Activated CD8-positive, alpha-beta T cell treated with anti-CD3 and anti-CD28 coated beads, Interleukin-2, amount 10 ng/mL, durations not matched to agents 7 days and 5 days (primary cell): ENCODE measurements at regions not wholly inside any gene's neighbourhood (a gene's known extent, or its start where the extent isn't known, plus 50 kb on each side); places are given as distances from the start of the nearest gene placed in this dataset.

Experiments
- ATAC-seq: fragments of 150-1000 bp; cut with Tn5 transposase; one replicate; pipeline ENCODE4 v1.10.0; 2021; ENCODE audit warnings: moderate library complexity
- CTCF ChIA-PET: fragments of 350-600 bp; sonication (Branson Sonifier 250); formaldehyde crosslinking; loops from one replicate; lab custom pipeline; 2021; ENCODE audit warnings: antibody characterized with exemption; lab: Charles Lee
- POLR2A ChIA-PET: fragments of 350-600 bp; sonication (Branson Sonifier 250); formaldehyde crosslinking; loops from one replicate; lab custom pipeline; 2021; ENCODE audit warnings: antibody characterized with exemption; lab: Charles Lee
- DNase-seq: peaks from one replicate; pipeline ENCODE4 v3.0.0-alpha.2; 2020
- H3K27ac Mint-ChIP-seq: one replicate; pipeline ENCODE4 v1.8.0; 2021; ENCODE audit warnings: mild to moderate bottlenecking, mixed read lengths
- H3K27me3 Mint-ChIP-seq: one replicate; pipeline ENCODE4 v1.8.0; 2021; ENCODE audit warnings: low read depth, mixed read lengths
- H3K36me3 Mint-ChIP-seq: one replicate; pipeline ENCODE4 v1.8.0; 2021; ENCODE audit warnings: low read depth, mixed read lengths
- H3K4me1 Mint-ChIP-seq: one replicate; pipeline ENCODE4 v1.8.0; 2021; ENCODE audit warnings: low read depth, mixed read lengths
- H3K4me3 Mint-ChIP-seq: one replicate; pipeline ENCODE4 v1.8.0; 2021; ENCODE audit warnings: mild to moderate bottlenecking, mixed read lengths
- H3K9me3 Mint-ChIP-seq: one replicate; pipeline ENCODE4 v1.8.0; 2022; ENCODE audit warnings: mixed read lengths; ENCODE audit not compliant: insufficient read depth

DNA sequence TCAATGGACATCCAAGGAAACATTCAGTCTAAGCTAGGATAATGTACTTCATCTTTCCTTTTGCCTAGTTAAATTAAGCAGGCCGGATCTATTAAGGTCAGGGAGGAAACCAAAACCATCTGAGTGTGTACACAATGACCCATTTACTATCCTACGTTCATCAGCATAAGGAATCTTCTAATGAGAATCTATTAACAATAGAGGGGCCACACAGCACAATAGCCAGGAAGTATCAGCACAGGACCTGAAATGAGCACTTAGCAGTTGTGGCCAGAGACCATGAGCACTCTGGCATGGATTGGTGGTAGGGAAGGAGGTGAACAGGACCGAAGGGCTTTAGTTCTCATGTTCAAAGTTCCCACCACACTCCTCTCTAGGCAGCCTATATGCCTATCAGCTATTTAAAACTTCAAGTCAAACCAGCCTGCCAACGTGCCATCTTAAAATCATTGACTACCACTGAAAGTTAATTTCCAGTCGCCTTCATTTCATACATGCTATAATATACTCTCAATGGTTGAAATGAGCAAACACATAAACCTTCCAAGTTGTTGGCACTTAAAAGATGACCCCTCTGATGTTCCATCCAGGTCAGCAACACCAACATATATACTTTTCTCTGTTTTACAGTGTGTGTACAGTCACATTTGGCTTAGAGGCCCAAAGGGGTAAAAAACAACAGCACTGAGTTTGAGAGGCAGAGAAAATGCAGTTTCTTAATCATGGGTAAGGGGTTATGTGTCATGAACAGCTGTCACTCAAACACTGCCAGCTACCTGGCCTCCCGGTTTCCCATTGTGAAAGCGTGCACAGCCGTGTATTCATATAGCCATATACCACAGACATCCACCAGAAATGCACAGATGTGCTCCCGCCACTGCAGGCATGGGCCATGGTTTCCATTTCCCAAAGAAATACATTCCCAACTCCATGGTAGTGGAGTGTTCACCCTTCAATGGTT lies 184.3 kb downstream of the TBXT start:
- ATAC-seq: no peak
- Mint-ChIP-seq H3K27me3 (peaks cover 43% of the 10 kb centered on the region), H3K4me3 (no peak overlapping the region), H3K27ac (no peak overlapping the region), H3K9me3 (no peaks in the 10 kb centered on the region), H3K36me3 (no peaks in the 10 kb centered on the region), H3K4me1 (peaks cover 13% of the 10 kb centered on the region)
- ChIA-PET POLR2A (no interaction called here), CTCF (interaction anchor here (0.6 kb wide), 1 partner anchor 453 kb away, joined by 3 read pairs; no protein-coding TSS in a partner anchor)
- DNase-seq: no peak

DNA sequence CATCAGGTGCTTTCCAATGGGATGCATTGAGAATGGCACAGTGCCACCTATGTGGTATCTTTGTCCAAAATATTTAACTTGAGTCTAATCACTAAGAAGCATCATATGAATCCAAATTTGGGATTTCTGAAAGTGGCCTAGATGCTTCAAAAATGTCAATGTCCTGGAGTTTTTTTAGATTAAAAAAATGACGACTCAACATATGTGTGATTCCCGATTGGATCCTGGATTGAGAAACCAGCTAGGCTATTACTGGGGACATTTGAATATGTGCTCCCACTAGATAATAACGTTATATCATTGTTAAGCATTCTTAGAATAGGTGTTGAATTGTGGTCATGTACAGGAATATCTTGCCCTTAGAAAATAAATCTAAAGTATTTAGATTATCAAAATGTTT lies 189.2 kb downstream of the TBXT start:
- DNase-seq (no peak), ATAC-seq (no peak)
- Mint-ChIP-seq H3K4me1 (no peaks in the 10 kb centered on the region), H3K4me3 (no peak overlapping the region), H3K27me3 (peaks cover 10% of the 10 kb centered on the region), H3K36me3 (no peaks in the 10 kb centered on the region), H3K9me3 (no peaks in the 10 kb centered on the region), H3K27ac (no peak overlapping the region)
- CTCF ChIA-PET: no interaction called here
- POLR2A ChIA-PET: interaction anchor here (0.6 kb wide), 1 partner anchor 239 kb away, joined by 3 read pairs; no protein-coding TSS in a partner anchor

DNA sequence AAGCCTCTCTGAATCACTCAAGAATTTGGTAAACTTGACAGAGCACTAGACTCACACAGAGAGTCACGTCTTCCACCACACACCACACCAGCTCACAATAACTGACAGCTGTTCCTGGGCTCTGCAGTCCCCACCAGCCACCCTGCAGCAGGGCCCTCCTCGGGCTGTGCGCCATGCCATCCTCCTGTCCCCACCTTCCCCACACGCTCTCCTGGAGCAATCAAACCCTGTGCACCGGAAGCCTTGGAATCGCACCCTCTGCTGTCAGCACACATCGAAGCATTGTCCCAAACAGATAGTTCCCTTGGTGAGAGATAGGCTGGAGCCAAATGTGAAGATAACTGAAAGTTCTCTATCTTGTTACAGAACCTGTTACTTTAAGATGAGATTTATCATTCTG lies 191.0 kb downstream of the TBXT start:
- H3K27ac Mint-ChIP-seq: no peak overlapping the region
- POLR2A ChIA-PET: no interaction called here

DNA sequence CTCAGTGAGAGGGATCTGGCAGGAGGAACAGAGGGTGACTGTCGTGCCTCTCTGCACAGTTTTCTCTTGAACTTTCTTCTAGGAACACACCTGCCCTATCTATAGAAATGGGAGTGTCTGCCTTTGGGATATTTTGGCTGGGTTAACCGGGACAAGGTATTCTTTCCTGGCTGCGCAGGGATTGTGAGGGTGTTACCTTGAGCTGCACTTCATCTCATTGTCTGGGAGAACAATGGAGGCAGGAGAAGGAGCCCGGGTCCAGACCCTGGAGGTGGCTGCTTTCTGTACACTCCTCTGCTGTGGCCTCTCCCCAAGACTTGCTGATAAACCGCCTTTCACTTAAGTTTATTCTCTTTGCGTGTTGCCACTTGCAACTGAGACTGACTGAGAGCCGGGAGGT lies 192.8 kb downstream of the TBXT start:
- ChIA-PET CTCF (no interaction called here), POLR2A (no interaction called here)
- DNase-seq (no peak), ATAC-seq (no peak)
- no peaks in the 10 kb centered on the region for H3K4me1 Mint-ChIP-seq
- no peak overlapping the region for H3K4me3 Mint-ChIP-seq
- H3K36me3 Mint-ChIP-seq: no peaks in the 10 kb centered on the region
- H3K9me3 Mint-ChIP-seq: no peaks in the 10 kb centered on the region
- H3K27me3 Mint-ChIP-seq: no peaks in the 10 kb centered on the region
- H3K27ac Mint-ChIP-seq: no peak overlapping the region

More for the DNA sequence above, 191.0 kb downstream of the TBXT start:
- no peaks in the 10 kb centered on the region for H3K4me1 Mint-ChIP-seq
- no peaks in the 10 kb centered on the region for H3K36me3 Mint-ChIP-seq
- peaks cover under 1% of the 10 kb centered on the region for H3K27me3 Mint-ChIP-seq
- no peak overlapping the region for H3K4me3 Mint-ChIP-seq
- no peak for DNase-seq
- H3K9me3 Mint-ChIP-seq: no peaks in the 10 kb centered on the region
- CTCF ChIA-PET: no interaction called here
- ATAC-seq: no peak

DNA sequence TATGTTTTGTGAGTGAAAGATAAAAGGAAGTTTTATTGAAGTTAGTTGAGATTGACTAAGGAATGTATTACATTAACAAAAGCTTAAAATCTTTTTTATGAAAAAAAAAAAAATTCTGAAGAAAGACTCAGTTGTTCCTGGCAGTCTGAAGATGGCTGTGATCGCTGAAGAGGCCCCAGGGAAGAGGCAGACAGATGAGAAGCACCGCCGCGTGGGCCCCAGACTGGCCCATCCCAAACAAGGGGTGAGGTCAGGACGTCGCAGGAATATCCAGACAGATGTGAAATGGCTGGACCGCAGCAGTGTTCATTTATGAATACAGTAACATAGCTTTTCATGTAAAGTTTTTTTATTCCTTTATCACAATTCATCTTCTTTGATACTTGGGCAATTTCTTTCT lies 194.2 kb downstream of the TBXT start:
- no peaks in the 10 kb centered on the region for H3K9me3 Mint-ChIP-seq
- CTCF ChIA-PET: no interaction called here
- no peaks in the 10 kb centered on the region for H3K36me3 Mint-ChIP-seq

DNA sequence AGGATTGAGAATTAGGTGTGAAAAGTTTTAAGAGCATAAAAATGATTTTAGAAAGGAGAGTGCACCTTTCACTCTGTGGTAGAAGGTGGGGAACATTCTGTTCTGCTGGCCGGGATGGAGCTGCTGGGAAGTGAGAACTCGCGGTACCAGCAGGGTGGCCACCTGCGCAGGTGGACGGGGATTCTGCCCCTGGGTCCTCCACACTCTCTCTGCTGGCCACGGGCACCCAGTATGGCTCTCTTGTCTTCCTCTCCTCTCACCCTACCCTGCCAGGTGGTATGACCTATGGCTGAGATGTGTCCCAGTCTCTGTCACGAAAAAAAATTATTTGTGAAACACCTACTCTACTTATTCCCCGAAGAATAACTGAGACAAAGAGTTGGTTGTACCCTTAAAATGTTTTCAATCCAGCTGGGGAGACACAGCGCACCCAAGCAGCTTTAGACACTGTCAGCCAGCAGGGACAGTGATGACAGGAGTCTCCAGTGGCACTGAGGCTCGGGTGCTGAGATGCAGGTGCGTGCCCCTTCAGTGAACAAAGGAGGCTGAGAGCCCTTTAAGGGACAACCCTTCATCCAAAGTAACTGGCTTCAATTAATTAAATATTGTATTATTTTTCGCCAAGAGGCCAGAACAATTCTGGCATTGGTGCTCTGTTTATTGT lies 195.4 kb downstream of the TBXT start:
- ChIA-PET CTCF (no interaction called here), POLR2A (no interaction called here)
- H3K27ac Mint-ChIP-seq: no peak overlapping the region
- H3K9me3 Mint-ChIP-seq: no peaks in the 10 kb centered on the region
- ATAC-seq (no peak), DNase-seq (no peak)
- no peaks in the 10 kb centered on the region for H3K4me1 Mint-ChIP-seq
- H3K4me3 Mint-ChIP-seq: no peak overlapping the region
- no peaks in the 10 kb centered on the region for H3K36me3 Mint-ChIP-seq
- H3K27me3 Mint-ChIP-seq: peaks cover 4% of the 10 kb centered on the region

More for the DNA sequence above, 194.2 kb downstream of the TBXT start:
- Mint-ChIP-seq H3K4me1 (no peaks in the 10 kb centered on the region), H3K27me3 (peaks cover 4% of the 10 kb centered on the region), H3K27ac (no peak overlapping the region), H3K4me3 (no peak overlapping the region)
- ATAC-seq (no peak), DNase-seq (no peak)
- POLR2A ChIA-PET: no interaction called here

DNA sequence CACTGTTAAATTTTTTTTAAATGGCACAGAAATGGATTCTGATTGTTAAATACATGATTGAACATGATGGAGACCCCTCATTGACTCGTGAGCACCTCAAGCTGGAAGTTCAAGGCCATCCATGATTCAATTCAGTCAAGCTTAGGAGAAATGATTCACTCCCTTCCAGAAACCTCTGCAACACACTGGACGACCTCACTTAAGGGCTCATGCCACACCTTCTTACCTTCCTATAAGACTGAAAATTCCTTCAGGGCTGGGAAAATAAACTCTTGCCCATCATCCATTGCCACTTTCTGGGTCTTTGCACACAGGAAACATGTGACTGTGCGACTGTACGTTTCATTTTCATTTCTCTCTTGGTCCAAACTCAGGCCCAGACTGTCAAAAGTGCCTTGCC lies 196.4 kb downstream of the TBXT start:
- Mint-ChIP-seq H3K9me3 (no peaks in the 10 kb centered on the region), H3K27me3 (peaks cover 4% of the 10 kb centered on the region)
- CTCF ChIA-PET: no interaction called here

DNA sequence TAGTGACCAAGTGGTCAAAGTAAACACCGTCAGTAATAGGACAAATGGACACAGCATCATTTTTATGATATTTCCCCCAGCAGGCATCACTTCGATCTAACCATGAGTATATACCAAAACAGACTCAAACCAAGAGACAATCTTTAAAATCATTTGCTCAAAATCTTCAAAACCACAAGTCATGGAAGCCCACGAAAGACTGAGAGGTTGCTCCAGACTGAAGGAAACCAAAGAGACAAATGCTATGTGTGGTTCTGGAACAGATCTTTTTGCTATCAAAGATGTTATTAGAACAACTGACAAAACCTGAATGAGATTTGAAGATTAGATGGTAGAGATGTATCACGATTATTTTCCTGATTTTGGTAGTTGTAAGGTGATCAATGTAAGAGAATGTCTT lies 197.7 kb downstream of the TBXT start:
- Mint-ChIP-seq H3K4me3 (no peak overlapping the region), H3K27me3 (peaks cover 4% of the 10 kb centered on the region), H3K36me3 (no peaks in the 10 kb centered on the region), H3K4me1 (no peaks in the 10 kb centered on the region), H3K27ac (no peak overlapping the region), H3K9me3 (no peaks in the 10 kb centered on the region)
- DNase-seq: no peak
- POLR2A ChIA-PET: no interaction called here
- CTCF ChIA-PET: no interaction called here
- no peak for ATAC-seq

More for the DNA sequence above, 196.4 kb downstream of the TBXT start:
- DNase-seq: no peak
- ATAC-seq: no peak
- Mint-ChIP-seq H3K4me1 (no peaks in the 10 kb centered on the region), H3K36me3 (no peaks in the 10 kb centered on the region), H3K27ac (no peak overlapping the region), H3K4me3 (no peak overlapping the region)
- POLR2A ChIA-PET: no interaction called here

DNA sequence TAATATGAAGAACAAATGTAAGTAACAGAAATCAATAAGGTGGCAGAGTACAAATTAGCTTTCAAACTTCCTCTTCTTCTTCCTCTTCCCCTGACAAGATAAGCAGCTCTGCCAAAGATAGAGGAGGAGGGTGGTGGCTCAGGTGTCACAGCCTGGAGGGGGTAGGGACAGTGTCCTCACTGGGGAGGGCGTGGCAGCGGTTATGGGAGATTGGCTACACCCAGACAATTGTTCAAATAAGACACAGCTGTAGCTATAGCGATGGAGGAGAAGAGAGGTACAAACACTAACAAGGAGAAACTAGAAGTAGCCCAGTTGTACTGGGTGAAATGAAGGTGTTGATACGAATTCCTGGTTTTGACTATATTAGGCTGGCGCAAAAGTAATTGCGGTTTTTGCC lies 198.5 kb downstream of the TBXT start:
- H3K36me3 Mint-ChIP-seq: no peaks in the 10 kb centered on the region
- no peak for ATAC-seq
- H3K9me3 Mint-ChIP-seq: no peaks in the 10 kb centered on the region
- DNase-seq: no peak
- peaks cover 4% of the 10 kb centered on the region for H3K27me3 Mint-ChIP-seq
- ChIA-PET POLR2A (no interaction called here), CTCF (no interaction called here)
- H3K27ac Mint-ChIP-seq: no peak overlapping the region
- no peak overlapping the region for H3K4me3 Mint-ChIP-seq
- no peaks in the 10 kb centered on the region for H3K4me1 Mint-ChIP-seq

DNA sequence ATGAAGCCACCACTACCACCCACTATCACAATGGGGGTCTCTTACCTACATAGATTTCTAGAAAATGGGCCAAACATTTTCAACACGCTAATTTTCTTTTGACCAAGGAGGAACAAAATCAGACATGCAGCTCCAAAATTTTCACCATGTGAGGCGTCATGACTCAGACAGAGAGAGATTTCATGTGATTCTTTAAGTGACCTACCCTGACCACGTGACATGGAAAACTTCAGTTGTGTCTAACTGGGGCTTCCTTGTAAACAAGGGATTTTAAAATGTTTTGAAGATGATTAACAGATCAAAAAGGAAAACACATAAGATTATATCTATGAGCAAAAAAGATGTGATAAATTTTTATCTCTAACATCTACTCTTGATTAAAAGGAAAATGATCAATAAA lies 199.2 kb downstream of the TBXT start:
- ChIA-PET CTCF (no interaction called here), POLR2A (no interaction called here)
- ATAC-seq (no peak), DNase-seq (no peak)
- Mint-ChIP-seq H3K27ac (no peak overlapping the region), H3K4me1 (no peaks in the 10 kb centered on the region), H3K36me3 (no peaks in the 10 kb centered on the region), H3K4me3 (no peak overlapping the region), H3K27me3 (peaks cover 4% of the 10 kb centered on the region), H3K9me3 (no peaks in the 10 kb centered on the region)

DNA sequence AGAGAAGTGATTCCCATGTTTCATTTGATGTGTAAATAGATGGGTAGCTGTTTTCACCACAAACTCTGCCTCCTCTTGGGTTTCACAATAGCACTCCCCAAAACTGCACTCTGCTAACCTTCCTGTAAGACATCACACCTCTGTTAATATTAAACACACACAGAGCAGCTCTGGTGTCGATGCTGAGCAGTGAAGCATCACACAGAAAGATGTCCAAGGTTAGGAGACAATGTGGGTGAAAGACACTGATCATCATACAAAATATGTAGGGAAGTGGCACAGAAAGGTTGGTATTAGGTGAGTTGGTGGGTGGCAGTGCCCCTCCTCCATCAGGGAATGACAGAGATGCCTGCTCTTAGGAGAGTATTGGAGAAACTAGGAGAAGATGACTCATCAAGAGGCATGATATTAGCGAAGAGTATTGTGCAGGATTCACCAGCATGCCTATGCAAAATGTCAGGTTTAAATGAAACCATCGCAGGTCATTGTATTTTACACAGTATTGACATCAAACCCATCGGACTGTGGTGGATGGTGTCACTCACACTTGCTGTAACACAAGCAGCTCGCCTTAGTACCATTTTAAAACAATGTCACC lies 199.7 kb downstream of the TBXT start:
- H3K4me1 Mint-ChIP-seq: no peaks in the 10 kb centered on the region
- H3K27me3 Mint-ChIP-seq: peaks cover 4% of the 10 kb centered on the region
- H3K4me3 Mint-ChIP-seq: no peak overlapping the region
- no peak for DNase-seq
- no peak for ATAC-seq
- ChIA-PET CTCF (no interaction called here), POLR2A (no interaction called here)
- no peaks in the 10 kb centered on the region for H3K9me3 Mint-ChIP-seq
- H3K36me3 Mint-ChIP-seq: no peaks in the 10 kb centered on the region
- H3K27ac Mint-ChIP-seq: no peak overlapping the region

DNA sequence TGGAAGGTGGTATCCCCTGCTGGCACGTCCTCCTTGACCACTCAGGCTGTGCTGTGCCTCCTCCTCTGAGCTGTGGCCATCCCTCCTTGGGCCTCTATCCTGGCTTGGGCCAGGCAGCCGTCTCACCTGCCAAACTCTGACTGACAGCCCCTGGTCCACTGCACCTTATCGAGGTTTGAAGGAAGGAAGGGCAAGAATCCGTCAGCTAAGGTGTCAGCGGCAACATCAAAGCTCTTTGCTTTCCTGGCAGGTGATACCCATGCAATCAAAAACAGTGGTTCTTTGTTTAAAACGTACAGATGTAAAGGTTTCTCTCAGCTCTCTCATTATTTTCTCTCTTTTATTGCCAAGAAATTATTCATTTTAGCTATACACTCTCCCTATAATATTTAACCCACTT lies 203.9 kb downstream of the TBXT start:
- H3K27ac Mint-ChIP-seq: no peak overlapping the region
- CTCF ChIA-PET: no interaction called here
- no peaks in the 10 kb centered on the region for H3K36me3 Mint-ChIP-seq
- no peaks in the 10 kb centered on the region for H3K4me1 Mint-ChIP-seq
- ATAC-seq: no peak
- H3K27me3 Mint-ChIP-seq: no peaks in the 10 kb centered on the region
- POLR2A ChIA-PET: no interaction called here
- no peak for DNase-seq
- no peak overlapping the region for H3K4me3 Mint-ChIP-seq
- no peaks in the 10 kb centered on the region for H3K9me3 Mint-ChIP-seq
